ENCODE measurements at regions not wholly inside any gene's neighbourhood (a gene's known extent, or its start where the extent isn't known, plus 50 kb on each side); places are given as distances from the start of the nearest gene placed in this dataset.
"Not testable (repeated sequence)": the region's sequence is repeated elsewhere in the genome, so short reads cannot be mapped to it uniquely, and the experiment has no call there.

DNA sequence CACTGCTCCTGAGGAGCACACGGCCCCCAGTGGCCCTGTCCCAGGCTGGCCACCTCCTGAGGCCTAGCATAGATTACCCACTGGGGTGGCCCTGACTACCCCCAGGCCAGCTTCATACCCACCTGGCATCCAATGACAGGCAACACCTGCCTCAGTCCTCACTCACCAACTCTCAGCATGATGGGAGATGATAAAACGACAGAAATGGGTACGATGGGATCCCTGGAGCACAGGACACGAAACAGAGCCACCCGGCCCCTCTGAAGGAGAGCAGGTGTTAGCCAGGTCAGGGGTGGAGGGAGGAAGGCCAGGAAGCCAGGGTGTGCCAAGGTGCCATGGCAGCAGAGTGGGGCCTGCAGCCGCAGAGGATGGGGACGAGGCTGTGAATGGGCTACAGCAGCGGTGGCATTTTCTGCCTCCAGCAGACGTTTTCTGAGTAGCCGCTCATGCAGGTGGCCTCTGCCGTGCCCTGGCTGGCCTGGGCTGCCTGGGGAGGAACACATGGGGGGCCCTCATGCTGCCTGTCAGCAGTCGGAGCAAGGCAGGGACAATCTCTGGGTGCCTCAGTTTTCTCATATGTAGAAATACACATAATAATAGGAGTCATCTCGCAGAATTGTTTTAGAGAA, 50.2 kb upstream of the FGF3 start:
- no peak for DNase-seq

DNA sequence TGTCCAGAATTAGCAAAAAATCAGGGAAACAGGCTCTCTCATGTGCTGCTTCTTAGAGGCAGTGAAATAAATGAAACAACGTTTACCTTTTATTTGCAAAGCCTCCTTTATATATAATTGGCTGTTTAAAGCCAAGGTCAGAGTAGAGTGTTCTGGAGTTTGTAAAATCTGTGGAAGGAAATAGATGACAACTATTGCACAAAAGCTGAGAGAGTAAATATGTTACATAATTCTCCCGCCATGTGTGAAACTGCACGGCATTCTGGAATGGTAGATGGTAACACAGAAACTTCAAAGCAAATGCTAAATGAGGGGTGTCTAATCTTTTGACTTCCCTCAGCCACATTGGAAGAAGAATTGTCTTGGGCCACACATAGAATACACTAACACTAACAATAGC, 51.5 kb upstream of the FGF3 start:
- no peak for DNase-seq

DNA sequence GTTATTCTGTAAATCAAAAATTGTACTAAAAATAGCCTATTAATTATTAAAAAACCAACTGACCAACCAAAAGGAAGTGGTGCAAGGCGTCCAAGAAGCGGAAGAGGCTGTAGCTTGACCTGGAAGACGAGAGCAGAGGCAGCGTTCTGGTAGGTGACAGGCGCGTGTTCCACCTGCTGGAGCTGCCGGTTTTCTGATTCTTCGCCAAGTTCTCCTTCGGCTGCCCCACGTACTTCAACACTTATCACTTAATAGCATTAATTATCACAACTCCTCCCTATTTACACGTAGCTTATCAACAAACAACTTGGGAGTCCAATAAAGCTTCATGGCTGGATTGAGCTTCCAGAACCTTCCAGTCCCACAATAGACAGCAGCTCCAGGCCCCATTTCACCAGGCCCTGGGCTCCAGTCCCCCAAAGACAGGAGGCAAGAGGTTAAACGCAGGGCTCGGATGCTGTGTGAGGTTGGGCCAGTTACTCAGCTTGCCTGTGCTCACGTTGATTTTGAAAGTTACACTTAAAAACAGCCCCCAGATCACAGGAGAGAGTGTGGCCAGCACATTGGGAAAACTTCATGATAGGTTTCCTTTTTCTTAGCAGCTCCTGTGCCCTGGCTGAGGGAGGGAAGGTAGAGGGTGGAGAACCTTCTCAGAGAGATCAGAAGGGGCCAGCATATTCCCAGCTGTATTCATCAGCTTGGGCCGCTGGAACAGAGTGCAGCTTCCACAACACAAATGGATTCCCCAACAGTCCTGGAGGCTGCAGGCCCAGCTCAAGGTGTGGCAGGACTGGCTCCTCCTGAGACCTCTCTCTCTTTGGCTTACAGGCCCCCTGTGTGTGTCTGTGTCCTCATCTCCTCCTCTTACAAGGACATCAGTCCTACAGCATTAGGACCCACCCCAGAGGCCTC, 54.2 kb upstream of the FGF3 start:
- DNase-seq = no peak

DNA sequence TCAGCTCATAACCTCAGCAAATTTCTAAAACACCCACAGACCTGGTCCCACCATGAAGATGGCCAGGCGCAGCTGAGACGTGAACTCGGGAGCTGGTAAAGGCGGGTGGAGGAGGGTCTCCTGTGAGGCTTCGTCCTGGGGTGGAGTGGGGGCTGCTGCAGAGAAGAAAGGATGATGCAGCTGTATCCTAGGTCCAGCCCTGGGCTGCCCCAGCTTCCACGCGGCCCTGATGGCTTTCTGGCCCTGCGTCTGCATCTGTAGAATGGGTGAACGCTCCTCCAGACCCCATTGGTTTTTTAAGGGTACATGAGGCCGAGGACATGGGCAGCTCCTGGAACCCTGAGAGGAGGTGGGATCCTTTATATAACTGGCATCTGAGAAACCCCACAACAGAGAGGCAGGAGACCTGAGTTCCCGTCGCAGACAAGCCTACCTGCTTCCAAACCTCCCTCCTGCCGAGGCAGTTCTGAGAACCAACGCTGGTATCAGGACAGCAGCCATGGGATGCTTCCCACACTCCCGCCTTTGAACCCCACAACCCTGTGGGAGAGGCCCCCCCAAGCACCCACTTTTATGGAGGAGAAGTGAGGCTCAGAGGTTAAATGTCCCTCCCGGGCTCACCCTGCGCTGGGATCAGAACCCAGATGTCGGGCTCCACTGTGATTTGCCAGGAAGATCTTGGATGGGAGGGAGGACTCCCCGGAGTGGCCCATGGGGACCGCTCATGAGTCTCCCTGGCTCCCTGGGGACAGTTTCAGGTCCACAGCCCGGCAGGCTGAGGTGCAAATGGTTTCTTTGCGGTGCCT, 55.2 kb upstream of the FGF3 start:
- no peak for DNase-seq

DNA sequence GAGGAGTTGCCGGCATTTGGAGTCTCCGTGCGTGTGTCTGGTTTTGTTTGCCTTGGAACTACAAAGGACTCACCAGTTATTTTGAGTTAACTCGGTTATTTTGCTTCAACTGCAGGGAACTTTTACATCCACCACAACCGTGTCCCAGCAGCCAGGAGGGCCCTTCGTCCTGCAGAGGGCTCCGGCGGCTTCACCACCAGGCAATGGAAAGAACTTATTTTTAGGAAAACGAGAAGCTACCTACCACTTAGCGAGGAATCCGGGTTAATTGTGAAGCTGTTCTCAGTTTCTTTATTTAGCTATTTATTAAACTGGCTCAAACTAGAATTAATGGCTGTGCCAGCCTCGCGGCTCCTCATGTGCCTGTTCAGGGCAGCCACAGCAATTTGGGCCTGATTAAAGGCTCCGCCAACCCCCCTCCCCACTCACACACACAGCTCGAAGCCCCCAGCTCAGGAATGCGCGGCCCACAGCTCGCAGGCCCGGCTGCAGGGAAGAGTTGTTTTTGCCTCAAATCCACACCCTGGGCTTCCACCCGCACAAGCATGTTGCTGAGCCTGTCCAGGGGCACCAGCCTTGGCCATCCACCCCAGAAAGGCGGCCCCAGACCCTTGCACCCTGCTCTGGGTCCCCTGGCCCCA, 55.9 kb upstream of the FGF3 start:
- no peak for DNase-seq

DNA sequence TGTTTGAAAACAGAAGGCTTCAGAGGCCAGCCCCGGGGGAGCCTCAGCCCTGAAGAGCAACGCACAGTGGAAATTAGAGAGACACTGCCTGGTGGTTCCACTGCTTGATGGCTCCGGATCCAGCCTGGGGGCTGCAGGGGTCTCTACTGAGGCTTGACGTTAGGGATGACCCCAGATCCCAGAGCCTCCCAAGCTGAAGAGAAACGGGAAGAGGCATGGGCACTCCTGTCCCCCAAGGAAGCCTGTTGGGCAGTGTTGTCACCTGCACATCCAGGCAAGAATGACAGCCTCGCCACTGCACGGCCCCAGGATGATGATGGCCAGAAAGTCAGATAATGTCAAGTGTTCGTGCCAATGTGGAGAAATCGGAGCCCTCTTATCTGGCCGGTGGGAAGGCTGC, 56.8 kb upstream of the FGF3 start:
- no peak for DNase-seq

DNA sequence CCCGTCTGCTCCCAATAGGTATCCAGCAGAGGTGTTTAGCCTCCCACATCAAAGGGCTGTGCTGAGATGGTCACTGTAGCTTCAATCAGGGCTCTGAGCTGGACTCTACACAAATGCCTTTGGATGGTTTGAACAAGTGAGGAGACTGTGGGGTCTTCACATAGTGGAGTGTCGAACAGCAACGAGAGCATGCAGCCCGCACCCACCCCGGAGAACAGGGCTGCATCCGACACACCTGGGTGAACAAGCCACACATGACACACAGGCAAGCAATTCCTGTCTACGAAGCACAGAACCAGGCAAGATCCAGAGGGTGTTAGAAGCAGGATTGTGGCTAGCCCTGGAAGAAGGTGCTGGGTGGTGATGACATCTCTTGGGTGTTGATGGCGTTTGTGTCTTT, 58.0 kb upstream of the FGF3 start:
- DNase-seq = no peak

DNA sequence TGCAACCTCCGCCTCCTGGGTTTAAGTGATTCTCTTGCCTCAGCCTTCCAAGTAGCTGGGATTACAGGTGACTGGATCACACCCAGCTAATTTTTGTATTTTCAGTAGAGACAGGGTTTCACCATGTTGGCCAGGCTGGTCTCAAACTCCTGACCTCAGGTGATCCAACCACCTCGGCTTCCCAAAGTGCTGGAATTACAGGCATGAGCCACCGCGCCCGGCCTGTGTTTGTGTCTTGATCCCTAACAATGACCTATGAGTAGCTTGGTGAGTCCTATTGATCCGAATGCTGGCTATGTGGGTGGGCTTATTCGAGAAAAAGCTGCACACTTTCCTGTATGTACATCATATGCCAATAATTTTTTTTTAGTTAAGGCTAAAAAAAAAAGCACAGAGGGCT, 58.5 kb upstream of the FGF3 start:
- DNase-seq = not testable (repeated sequence)

DNA sequence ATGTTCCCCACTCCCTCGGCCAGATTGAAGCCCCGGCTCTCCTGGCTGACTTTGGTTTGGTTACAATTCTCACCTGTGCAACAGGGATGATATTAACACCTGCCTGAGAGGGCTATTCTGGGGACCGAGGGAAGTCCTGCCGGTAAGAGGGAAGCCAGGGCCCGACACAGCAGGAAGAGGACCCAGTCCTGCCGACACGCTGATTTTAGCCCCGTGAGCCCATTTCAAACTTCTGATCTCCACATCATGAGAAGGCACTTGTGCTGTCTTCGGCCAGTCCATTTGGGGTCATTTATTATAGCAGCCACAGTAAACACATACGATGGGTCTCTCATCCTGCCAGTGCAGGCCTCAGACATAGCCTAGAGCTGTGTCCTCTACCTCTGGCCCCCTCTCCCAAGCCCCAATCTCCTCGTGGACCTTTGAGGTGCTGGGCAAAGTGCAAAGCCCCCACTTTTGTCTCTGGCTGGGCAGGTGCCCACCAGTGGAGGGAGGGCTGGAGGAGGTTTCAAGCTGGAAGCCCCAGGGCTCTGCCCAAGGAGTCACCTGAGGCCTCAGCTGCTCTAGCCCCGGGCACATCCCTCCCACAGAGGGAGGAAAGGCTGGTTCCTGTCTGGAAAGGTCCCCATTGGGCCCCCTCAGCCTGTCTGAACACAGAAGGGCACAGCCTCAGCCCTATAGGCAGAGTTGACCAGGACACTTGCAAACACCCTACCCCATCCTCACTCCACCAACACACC, 59.1 kb upstream of the FGF3 start:
- DNase-seq = no peak

DNA sequence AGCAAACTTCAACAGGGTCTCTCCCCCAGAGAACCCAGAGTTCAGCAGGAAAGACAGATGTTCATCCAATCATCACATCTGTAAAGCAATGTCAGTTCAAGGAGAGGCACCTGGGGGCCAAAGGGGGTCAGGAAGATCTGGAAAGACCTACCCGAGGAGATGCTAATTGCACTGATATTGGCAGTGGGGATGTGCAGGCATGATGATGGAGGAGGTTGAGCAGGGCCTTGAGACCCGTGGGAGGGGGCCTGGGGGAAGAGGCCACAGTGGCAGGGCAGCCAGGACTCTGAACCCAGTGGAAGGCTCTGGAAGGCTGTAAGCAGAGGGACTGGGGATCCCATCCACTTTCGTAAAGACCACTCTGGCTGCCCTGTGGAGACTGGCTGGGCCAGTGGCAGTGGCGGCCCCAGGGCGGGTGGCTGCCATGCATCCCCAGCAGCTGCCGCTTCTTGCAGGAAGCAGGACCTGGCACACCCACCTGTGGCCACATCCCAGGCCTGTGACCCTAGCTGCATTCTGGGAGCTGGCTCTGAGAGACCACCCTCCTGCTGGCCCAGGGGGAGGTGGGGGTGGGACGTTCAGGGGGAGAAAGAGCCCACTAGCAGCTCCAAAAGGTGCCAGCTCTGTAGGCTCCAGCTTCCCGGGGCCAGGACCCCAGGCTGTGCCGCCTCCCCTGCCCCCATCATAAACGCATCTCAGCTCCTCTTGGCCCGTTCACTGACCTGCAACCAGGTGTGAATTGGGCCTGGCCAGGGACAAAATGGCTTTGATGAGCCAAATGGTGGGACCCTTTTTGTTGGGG, 59.9 kb upstream of the FGF3 start:
- no peak for DNase-seq

DNA sequence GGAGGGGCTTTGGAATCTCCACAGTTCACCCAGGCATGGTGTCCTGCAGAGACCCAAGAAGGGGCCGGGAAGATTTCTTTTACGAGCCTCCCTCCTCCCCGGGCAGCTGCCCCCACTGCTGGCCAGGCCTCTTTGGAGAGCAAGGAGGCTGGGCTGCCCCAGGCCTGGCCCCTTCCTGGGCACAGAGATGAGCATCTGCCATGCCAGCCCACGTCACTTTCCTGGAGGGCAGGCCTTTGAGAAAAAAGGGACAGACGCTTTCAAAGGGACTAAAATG, 60.5 kb upstream of the FGF3 start:
- DNase-seq = no peak

DNA sequence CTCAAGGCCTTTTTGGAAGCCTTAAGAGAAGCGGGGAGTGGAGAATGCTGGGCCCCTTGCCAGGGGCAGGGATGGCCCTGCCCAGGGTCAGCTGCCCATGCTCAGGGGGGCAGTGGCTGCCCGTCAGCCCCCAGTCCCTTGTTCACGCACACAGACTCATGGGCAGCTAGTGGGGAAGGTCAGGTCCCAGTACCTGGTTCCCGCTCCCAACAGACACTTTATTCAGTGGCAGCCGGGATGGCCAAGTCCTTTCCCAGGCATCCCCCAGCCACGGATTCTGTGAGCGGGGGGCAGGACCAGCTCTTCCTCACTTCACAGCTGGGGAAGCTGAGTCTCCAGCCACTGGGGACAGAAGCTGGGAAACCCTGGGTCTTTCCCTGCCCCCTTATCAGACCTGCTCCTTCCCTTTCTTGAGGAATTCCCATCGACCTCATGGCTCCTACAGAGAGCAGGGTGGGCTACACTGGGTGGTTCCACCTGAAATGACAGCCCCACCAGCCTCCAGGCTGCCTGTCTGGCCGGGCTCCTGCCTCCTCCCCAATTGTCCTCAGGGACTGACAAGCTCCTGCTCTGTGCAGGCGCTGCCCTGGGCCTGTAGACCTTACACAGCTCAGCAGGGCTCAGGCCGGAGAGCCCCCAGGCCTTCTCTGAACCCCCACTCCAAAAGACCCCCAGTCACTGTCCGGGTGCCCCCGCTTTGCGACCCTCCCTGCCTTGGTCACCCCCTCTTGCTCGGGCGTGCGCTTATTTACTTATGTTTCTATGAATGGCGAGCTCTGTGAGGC, 61.0 kb upstream of the FGF3 start:
- no peak for DNase-seq

DNA sequence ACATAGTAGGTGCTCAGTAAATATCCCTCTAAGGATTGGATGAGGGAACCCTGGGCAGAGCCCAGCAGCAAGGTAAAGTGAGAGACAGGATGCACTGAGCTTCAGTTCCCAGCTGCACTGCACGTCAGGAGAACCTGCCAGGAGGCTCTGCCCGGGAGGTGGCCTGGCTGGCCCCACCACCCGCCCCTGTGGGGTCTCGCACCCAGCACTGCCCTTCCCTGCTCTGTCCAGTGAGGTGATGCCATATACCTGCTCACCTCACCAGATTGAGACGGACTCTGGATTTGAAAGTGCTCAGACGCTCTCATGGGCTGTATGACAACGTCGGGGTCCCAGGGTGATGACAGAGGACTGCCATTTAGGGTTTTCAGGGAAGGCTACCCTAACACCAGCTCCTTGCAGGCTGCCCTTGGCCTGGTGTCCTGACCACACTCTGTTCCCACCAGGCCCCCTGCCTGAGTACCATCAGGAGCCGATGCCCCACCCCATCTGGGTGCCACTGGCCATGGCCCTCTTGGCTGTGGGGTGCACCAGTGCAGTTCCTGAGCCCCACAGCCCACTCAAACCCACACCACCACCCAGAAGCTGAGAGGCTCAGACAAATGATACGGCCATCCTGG, 61.7 kb upstream of the FGF3 start:
- DNase-seq = no peak

DNA sequence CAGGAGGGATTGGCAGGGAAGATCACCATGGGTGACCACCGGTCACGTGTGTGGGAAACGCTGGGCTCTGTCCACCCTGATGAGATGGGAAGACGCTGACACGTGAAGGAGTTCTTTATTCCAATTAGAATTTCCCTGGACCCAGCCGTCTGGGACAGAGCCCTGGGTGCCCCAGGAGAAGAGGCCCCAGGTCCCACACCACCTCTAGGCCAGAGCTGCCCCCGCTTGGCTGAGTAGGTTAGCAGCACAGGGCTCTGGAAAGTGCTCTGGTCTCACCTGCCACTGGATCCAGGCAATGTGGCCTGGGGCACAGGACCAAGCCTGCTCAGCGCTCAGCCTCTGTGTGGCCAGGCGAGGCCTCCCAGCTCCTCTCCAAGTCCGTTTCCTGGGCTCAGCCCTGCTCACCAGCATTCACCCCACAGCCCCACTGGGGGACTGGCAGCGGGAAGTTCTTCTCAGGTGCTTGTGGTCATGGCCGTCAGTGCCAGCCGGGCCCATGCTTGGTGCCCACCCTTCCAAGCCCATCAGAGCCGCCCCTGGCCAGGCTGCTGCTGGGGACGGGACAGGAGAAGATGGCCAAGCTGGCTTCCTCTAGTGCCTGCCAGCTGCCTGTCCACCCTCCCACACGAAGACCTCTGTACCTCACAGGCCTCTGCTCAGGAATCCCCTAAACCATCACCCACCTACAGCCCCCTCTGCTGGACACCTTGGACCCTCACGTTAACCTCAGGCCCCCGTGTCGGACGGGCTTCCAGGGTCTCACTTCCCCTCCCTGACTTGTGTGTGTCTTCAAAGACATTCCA, 62.5 kb upstream of the FGF3 start:
- DNase-seq = no peak

DNA sequence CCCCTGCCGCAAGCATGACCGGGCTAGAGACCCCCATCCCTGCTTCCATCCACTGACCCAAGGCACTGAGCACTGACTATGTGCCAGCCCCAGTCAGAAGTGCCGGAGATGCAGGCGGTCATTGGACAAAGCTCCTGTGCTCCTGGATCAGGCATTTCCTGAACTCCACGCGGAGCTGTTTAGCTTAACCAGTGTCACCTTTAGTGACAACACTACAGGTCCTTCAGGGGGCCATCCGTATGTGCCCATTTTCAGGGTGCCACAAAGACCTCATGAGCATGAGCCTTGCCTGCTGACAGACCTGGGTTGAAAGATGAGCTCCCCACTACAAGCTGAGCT, 63.0 kb upstream of the FGF3 start:
- no peak for DNase-seq

DNA sequence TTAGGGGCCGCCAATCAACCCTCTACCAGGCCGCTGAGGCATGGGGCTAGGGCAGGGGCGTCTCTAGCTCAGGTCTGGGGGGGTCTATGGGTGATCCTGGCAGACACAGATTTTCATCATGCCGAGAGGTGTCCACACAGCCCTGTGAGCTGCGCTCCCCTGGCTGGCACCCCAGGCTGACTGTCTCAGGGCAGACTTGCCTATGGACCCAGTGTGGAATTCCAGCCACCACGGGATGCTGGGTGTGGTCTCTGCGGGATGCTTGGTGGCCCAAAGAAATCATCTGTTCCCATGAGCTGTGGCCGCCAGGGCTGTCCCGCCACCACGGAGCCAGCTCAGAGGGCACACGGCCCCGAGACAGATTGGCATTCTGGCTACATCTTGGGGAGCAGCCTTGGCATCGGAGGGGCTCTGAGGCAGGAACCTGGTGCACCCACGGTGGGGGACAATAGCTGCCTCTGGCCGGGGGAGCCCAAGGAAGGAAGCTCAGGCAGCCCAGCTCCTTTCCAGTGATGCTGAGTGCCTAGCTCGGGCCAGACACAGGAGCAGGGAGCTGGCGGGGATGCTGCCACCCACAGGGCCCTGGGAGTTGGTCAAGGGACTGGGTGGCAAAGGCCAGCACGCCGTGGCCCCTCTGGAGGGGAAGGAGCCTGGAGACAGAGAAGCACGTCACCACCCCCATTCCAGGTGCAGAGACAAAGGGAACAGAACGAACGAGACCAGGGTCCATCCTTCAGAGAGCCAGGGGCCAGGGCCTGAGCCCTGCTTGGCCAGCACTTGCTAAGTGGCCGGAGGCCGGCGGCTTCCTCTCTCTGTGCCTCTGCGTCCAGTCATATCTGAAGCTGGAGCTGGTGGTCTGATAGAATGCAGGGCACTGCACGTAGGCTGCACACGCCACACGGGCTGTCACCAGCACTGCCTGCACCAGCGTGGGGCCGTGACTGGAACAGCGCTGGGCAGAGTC, 64.4 kb upstream of the FGF3 start:
- no peak for DNase-seq

DNA sequence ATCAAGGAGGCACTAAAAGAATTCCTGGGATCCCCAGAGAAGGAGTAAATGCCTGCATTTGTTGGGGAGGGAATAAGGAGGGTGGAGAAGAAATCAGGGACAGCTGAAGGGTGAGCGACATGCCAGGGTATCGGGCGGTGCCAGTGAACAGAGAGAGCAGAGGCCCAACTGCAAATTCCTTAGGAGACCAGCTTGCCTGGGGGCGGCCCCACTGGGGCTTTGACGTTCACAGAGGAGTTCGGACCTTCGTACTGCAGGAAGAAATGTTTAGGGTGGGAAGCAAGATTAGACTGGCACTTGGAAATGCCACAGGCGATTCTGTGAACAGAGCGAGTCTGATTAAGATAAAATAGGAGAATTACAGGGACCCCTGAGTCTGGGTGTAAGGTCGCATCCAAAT, 65.1 kb upstream of the FGF3 start:
- DNase-seq = no peak

DNA sequence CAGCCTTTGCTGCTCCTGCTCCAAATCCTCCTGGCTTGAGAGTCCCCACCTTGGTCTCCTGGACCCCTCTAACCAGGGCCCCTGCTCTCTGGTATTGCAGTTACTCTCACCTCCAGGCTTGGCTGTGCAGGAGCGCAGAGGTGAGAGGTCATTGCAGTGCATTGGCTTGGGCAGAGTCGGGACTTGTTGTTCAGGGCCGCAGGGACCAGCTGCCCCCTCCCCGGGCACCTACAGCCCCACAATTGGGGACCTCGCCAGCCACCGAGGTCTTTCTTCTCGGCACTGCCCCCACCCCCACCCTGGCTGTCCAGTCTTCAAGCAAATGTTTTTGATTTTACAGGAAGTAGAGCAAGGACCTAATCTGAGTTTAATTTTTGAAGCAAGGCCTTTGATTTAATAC, 65.5 kb upstream of the FGF3 start:
- DNase-seq = no peak

DNA sequence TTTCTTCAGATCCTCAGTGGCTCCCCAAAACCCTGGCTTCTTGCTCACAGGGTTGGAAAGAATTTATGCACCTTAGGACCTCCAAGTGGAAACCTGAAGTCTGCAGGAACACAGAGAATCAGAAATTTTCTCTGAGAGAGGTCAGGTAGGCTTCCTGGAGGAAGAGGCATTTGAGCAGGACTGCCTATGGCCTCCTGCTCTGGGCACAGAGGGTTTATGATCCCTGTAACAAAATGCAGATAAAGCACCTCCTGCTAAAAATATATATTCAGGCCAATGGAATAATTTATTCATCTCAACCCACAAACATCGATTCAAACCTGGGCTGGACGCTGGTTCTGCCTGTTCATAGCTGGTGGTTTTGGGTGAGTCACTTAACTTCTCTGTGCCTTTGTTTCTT, 68.1 kb upstream of the FGF3 start:
- DNase-seq = no peak
